Activated T-helper 17 cell treated with anti-CD3 and anti-CD28 coated beads, Interleukin-2, amount 50 U/mL, for 72 hours (primary cell): ENCODE measurements at regions not wholly inside any gene's neighbourhood (a gene's known extent, or its start where the extent isn't known, plus 50 kb on each side); places are given as distances from the start of the nearest gene placed in this dataset.

ENCODE experiments used
- ATAC-seq: fragments of 150-1000 bp; cut with Tn5 transposase; replicated peaks from 2 replicates; pipeline ENCODE4 v1.10.0; 2021; ENCODE audit warnings: mild to moderate bottlenecking, moderate library complexity
- H3K27ac Mint-ChIP-seq: one replicate; pipeline ENCODE4 v1.8.0; 2022; ENCODE audit warnings: mixed read lengths
- H3K27me3 Mint-ChIP-seq: one replicate; pipeline ENCODE4 v1.8.0; 2022; ENCODE audit warnings: mixed read lengths
- H3K36me3 Mint-ChIP-seq: one replicate; pipeline ENCODE4 v1.8.0; 2022; ENCODE audit warnings: low read depth, mild to moderate bottlenecking, mixed read lengths
- H3K4me1 Mint-ChIP-seq: one replicate; pipeline ENCODE4 v1.8.0; 2022; ENCODE audit warnings: mixed read lengths
- H3K4me3 Mint-ChIP-seq: one replicate; pipeline ENCODE4 v1.8.0; 2022; ENCODE audit warnings: mild to moderate bottlenecking, mixed read lengths
- H3K9me3 Mint-ChIP-seq: one replicate; pipeline ENCODE4 v1.8.0; 2022; ENCODE audit warnings: mixed read lengths

DNA sequence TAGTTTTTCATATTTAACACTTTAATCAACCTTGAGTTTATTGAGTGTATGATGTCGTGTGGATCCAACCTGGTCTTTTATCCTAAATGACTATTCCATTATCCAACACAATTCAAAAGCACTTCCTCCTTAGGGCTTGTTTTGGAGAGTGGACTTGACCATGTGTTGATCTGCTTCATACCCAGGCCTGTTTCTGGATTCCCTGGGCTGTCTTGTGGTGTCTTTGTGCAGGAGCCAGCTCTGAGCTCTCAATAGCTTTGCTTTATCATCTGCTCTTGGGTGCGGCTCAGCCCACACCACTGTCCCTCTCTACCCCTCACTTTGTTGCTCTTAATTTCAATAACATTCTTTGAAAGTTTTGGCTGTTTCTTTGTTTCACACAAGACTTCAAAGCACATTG, 70.9 kb upstream of the CHST15 start:
- Mint-ChIP-seq H3K36me3 (no peaks in the 10 kb centered on the region), H3K4me1 (peaks cover 6% of the 10 kb centered on the region), H3K4me3 (no peak overlapping the region), H3K27me3 (peaks cover 16% of the 10 kb centered on the region), H3K9me3 (no peaks in the 10 kb centered on the region), H3K27ac (no peak overlapping the region)
- ATAC-seq, result no peak

DNA sequence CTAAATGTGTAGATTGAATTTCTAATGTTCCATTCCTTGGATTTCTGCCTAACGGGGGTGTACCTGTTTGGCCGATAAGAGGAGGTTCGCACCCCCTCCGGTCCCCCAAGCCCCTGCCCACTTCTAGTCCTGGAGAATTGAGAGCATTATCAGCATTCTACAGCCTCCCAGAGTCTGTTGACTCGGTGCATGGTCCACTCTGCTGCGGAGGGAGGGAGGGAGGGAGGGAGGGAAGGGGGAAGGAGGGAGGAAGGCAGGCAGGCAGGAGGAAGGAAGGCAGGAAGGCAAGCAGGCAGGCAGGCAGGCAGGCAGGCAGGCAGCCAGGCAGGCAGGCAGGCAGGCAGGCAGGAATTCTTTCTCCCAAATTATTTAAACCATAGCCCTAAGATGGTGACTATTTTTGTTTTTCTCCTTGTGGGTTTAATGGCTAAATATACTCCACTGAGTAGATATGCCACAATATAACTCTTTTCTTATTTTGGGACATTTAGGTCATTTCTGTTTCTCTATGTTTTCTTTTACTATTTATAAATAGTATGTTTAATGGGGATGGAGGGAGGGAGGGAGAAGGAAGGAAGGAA, 69.5 kb upstream of the CHST15 start:
- H3K9me3 Mint-ChIP-seq, result no peaks in the 10 kb centered on the region
- ATAC-seq, result no peak
- no peaks in the 10 kb centered on the region for H3K36me3 Mint-ChIP-seq
- H3K27ac Mint-ChIP-seq, result no peak overlapping the region
- peaks cover 16% of the 10 kb centered on the region for H3K27me3 Mint-ChIP-seq
- H3K4me3 Mint-ChIP-seq, result no peak overlapping the region
- H3K4me1 Mint-ChIP-seq, result peaks cover 6% of the 10 kb centered on the region

DNA sequence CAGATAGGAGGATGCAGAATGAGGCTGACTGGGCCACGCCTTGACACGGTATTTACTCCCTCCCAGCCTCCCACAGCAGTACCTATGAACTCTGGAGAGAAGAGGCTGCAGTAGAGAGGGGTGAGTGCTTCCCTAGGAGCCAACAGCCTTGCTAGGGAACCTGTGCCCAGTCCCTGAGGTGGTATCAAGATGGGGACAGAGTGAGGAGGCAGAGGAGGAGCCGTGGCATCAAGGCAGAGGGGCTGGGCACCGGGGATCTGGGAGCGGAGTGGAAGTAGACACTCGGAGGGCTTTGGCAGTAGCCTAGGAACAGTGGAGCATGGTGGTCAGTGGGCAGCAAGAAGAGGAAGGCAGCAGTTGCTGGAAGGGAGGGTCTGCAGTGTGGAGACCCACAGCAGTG, 68.7 kb upstream of the CHST15 start:
- H3K9me3 Mint-ChIP-seq, result no peaks in the 10 kb centered on the region
- H3K36me3 Mint-ChIP-seq, result no peaks in the 10 kb centered on the region
- no peak overlapping the region for H3K4me3 Mint-ChIP-seq
- peaks cover 5% of the 10 kb centered on the region for H3K4me1 Mint-ChIP-seq
- H3K27ac Mint-ChIP-seq, result no peak overlapping the region
- no peak for ATAC-seq
- H3K27me3 Mint-ChIP-seq, result peaks cover 16% of the 10 kb centered on the region

DNA sequence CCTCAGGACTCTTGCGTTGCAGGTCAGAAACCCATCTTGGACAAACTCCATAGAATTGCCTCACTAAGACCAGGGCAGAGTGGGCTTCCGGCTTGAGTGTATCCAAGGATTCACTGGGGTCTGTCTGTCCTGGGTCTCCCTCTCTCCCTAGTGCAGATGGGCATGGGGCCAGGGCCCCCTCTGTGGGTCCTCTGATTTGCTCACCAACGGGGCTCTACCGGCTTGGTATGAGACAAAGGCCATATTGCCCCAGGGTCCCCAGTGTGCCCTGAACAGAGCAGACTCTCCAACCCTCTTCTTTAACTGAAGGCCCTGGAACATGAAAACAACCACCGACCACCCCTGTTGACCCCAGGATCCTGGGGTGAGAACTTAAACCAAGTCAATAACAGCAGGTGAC, 68.2 kb upstream of the CHST15 start:
- Mint-ChIP-seq H3K4me1 (no peaks in the 10 kb centered on the region), H3K36me3 (no peaks in the 10 kb centered on the region), H3K27ac (no peak overlapping the region), H3K27me3 (peaks cover 16% of the 10 kb centered on the region), H3K4me3 (no peak overlapping the region), H3K9me3 (no peaks in the 10 kb centered on the region)
- no peak for ATAC-seq

DNA sequence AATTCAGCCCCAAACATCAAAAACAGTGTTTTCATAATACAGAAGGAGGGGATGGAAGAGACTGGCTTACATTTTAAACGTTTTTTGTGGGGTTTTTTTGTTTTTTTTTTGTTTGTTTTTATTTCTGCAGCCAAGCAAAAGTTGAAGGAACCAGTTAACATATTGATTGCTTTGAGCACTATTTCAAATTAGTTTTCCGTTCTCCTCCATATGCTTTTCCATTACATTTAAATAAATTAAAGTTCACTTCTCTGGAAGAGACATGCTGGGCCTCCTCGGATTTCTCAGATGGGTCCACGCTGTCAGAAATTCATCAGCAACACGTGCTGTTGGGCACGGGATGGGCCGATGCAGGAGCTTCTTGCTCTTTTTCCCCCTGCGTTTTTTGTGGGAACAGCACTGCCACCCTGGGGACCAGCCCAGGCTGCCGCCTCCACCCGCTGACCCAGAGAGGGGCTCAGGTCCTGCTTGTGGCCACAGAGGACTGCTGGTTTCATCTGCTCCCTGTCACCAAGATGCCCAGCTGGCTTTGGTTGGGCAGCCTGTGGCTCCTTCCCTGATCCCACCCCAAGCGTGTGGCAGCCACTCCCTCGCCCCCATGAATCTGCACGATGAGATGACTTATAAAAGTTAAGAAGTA, 67.7 kb upstream of the CHST15 start:
- H3K9me3 Mint-ChIP-seq, result no peaks in the 10 kb centered on the region
- no peaks in the 10 kb centered on the region for H3K4me1 Mint-ChIP-seq
- no peaks in the 10 kb centered on the region for H3K36me3 Mint-ChIP-seq
- H3K27ac Mint-ChIP-seq, result no peak overlapping the region
- H3K4me3 Mint-ChIP-seq, result no peak overlapping the region
- peaks cover 16% of the 10 kb centered on the region for H3K27me3 Mint-ChIP-seq
- no peak for ATAC-seq

DNA sequence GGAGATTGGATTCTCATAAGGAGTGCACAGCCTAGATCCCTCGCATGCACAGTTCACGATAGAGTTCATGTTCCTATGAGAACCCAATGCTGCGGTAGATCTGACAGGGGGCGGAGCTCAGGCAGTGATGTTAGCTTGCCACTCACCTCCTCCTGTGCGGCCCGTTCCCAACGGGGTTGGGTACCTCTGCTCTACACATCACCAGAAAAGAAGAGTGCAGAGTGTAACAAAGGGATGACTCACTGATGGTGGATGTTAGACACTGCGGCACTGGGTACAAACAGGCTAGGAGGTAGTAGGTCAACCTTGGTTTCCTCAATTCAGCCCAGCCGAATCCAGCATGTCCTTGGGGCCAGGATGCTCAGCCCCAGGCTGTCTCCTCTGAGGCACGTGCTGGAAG, 66.8 kb upstream of the CHST15 start:
- H3K36me3 Mint-ChIP-seq, result no peaks in the 10 kb centered on the region
- ATAC-seq, result no peak
- no peaks in the 10 kb centered on the region for H3K4me1 Mint-ChIP-seq
- no peaks in the 10 kb centered on the region for H3K9me3 Mint-ChIP-seq
- H3K27ac Mint-ChIP-seq, result no peak overlapping the region
- no peak overlapping the region for H3K4me3 Mint-ChIP-seq
- H3K27me3 Mint-ChIP-seq, result peaks cover 13% of the 10 kb centered on the region

DNA sequence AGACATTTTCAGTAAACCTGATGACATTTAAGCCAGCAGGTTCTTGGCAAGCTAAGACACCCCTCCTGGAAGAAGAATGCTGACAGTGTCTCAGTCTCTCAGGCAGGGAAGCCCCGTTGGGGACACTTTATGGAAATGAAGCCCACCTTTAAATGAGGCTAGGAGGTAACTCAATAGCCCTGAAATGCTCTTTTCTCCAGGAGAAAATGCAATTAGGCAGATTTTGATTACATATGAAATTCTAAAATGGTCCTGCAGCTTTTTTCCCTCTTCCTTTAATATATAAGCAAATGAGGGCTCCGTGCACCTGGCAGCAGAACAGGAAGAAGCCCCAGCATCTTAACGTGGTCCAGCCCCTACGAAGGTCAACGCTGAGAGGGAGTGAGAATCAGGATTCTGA, 65.8 kb upstream of the CHST15 start:
- Mint-ChIP-seq H3K27me3 (peaks cover 9% of the 10 kb centered on the region), H3K4me3 (no peak overlapping the region), H3K27ac (no peak overlapping the region)

DNA sequence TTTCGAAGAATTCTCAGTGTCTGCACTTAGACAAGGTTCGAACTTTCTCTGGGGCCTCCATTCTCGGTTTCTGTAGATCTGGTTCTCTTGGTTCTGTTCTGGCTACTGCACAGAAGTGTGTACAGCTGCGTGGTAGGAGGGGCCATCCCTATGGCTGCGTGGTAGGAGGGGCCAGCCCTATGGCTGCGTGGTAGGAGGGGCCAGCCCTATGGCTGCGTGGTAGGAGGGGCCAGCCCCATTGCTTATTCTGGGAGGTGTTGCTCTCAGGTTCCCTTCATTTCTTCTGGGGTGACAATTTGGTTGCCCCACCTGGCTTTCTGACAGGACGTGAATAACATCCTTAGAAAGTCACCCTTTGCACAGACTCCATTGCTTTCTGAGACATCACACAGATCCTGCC, 65.2 kb upstream of the CHST15 start:
- Mint-ChIP-seq H3K4me1 (no peaks in the 10 kb centered on the region), H3K27ac (no peak overlapping the region), H3K36me3 (no peaks in the 10 kb centered on the region), H3K4me3 (no peak overlapping the region), H3K27me3 (peaks cover 9% of the 10 kb centered on the region), H3K9me3 (no peaks in the 10 kb centered on the region)
- ATAC-seq, result no peak

More for the DNA sequence above, 65.8 kb upstream of the CHST15 start:
- no peaks in the 10 kb centered on the region for H3K4me1 Mint-ChIP-seq
- no peaks in the 10 kb centered on the region for H3K9me3 Mint-ChIP-seq
- ATAC-seq, result no peak
- H3K36me3 Mint-ChIP-seq, result no peaks in the 10 kb centered on the region

DNA sequence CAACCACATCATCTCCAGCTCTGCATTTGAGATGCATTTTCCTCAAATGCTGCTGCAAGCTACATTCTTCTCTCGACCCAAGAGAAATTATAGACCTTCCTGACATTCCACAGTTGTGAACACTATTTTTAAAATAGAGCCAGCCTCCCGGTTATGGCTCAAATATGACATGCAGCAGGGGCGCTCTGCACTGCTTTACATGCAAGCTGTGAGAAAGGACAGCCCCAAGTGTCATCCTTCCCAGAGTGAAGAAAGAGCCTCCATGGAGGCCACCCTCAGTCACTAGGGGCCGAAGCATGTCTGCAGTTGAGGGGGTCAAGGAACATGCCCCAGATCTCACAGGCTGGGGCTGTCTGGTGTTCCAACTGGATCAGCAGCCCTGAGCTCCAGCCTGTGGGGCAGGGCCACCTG, 63.9 kb upstream of the CHST15 start:
- H3K4me3 Mint-ChIP-seq, result no peak overlapping the region
- H3K27me3 Mint-ChIP-seq, result peaks cover 7% of the 10 kb centered on the region
- H3K27ac Mint-ChIP-seq, result no peak overlapping the region
- no peaks in the 10 kb centered on the region for H3K36me3 Mint-ChIP-seq
- no peaks in the 10 kb centered on the region for H3K9me3 Mint-ChIP-seq
- no peaks in the 10 kb centered on the region for H3K4me1 Mint-ChIP-seq
- ATAC-seq, result no peak

DNA sequence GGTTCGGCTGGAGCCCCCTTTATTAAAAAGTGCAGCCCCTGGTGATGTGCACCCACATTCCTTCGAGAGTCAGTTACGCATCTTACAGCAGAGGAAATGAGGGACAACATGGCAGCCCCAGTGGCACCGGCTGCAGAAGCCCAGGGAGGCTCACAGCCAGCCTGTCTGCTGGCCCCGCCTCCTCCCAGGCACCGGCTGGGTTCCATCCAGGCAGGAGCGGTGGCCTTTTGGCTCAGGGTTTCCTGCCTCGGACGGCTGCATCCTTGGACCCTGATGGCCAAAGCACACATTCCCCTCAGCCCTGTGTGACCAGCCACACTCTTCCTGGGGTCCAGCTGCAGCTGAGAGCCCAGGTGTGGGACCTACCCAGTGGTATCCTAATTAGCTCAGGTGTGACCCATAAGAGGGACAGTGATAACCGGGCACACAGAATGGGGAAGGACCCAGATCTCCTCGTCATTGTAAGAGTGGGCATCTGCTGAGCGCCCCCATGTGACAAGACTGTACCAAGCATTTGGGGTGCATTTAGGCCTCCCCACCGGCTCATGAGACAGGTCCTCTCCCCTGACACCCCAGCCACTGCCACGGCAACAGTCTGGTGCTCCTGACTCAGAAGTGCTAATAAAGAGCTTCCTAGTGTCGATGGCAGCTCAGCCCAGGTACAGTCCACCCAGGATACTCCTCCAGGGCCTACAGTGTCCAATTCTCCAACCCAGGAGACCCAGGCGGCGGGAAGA, 63.3 kb upstream of the CHST15 start:
- Mint-ChIP-seq H3K9me3 (no peaks in the 10 kb centered on the region), H3K4me3 (no peak overlapping the region), H3K27me3 (peaks cover 3% of the 10 kb centered on the region), H3K36me3 (no peaks in the 10 kb centered on the region), H3K4me1 (no peaks in the 10 kb centered on the region), H3K27ac (no peak overlapping the region)
- ATAC-seq, result no peak

DNA sequence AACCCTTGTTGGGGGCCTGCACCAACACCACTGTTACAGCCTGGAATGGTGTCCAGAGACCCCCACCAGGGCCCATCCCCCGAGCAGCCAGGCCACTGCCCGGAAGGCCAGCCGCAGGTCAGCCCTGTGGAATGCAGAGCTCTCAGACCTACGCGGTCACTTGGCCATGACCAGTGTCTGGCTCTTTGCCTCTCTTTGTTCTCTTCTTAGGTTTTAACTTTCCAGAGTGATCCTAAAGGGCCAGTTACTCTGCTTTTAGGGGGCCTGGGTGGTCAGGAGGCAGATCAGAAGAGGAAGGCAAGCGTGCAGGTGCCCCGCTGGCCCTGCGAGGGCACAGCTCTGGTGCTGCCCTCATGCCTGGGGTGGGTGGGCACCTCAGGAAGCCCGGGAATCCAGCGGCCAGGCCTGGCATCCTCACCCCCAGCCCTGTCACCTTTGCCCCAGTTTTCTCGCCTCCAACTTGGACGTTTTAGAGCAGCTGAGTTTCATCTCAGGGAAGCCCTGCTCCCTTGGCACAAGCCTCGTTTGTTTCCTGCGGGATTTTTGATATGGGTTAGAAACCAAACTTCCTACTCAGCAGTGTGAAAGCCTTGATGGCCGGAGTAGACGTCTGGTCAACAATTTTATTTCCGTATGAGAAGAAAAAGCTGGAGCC, 62.5 kb upstream of the CHST15 start:
- Mint-ChIP-seq H3K9me3 (no peaks in the 10 kb centered on the region), H3K27ac (no peak overlapping the region), H3K4me3 (no peak overlapping the region), H3K36me3 (no peaks in the 10 kb centered on the region), H3K27me3 (peaks cover 3% of the 10 kb centered on the region), H3K4me1 (no peaks in the 10 kb centered on the region)
- no peak for ATAC-seq

DNA sequence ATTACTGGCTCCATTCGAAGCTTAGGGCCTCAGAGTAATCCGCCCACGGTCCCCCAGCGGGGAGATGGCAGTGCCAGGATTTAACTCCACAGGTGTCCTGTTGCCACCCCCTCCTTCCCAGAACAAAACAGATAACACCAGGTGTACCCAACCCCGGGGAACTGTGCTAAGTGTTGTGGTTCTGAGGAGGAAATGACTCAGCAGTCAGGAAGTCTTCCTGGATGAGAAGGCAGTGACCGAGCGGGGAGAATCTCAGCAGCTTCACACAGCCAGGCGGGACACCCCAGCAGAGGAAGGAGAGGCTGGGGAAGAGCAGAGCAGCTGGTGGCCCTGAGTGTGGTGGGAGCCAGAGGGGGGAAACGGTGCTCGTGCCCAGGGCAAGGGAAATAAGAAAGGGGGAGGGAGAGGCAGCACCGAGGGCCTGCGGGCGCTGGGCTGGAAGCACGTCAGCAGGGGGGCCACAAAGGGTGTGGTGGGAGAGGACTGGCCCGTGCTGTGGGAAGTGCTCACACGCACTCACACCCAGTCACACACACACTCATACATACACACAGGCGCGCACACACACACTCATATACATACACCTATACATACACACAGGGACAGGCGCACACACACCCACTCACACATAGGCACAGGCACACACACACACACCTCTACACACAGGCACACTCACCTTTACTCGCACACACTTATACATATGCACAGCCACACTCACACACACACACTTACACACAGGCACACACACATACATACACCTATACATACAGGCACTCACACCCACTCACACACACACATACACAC, 59.8 kb upstream of the CHST15 start:
- no peaks in the 10 kb centered on the region for H3K9me3 Mint-ChIP-seq
- H3K27ac Mint-ChIP-seq, result no peak overlapping the region
- no peaks in the 10 kb centered on the region for H3K36me3 Mint-ChIP-seq
- no peaks in the 10 kb centered on the region for H3K27me3 Mint-ChIP-seq
- ATAC-seq, result peak; percentile 94
- no peaks in the 10 kb centered on the region for H3K4me1 Mint-ChIP-seq
- no peak overlapping the region for H3K4me3 Mint-ChIP-seq

DNA sequence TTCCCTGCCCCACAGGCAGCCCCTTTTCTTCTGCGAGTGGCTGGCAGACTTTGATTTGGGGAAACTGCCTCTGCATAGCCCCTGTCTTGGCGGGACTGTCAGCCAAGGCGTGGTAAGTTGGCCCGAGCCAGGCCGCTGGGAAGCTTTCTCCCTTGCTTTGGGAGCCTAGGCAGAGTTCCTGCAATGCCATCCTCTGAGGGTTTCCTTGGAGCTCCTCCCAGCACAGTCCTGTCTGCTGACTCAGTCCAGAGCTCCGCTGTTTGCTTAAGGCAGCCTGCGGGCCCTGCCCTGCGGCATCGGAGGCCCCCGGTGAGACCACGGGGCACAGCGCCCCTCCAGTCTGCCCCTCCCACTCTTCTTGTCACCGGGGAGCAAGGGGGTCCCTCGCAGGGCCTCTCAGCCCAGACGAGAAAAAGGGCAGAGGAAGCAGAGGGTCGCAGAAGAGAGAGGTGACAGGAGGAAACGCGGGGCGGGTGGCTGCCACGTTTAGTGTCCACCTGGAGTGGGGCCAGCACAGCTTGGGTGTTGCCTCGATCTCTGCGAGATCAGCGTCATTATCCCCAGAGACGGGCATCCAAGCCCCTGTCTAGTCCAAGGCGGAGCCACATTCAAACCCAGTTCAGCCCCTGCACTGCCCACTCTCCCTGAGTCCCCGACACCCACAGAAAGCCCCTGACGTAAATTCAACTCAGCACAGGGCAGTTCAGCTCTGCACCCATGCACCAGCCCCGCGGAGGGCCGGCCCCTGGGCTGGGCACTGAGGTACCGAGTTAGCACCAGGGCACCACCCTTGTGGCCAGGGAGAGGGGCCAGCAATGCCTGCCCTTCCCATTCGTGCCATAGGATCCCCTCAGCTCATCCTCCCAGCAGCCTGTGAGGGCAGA, 59.0 kb upstream of the CHST15 start:
- Mint-ChIP-seq H3K4me3 (no peak overlapping the region), H3K4me1 (no peaks in the 10 kb centered on the region), H3K27me3 (no peaks in the 10 kb centered on the region), H3K27ac (no peak overlapping the region), H3K9me3 (no peaks in the 10 kb centered on the region), H3K36me3 (no peaks in the 10 kb centered on the region)
- no peak for ATAC-seq
